ENCODE measurements at regions not wholly inside any gene's neighbourhood (a gene's known extent, or its start where the extent isn't known, plus 50 kb on each side); places are given as distances from the start of the nearest gene placed in this dataset.

- no peaks in the 10 kb centered on the region for H3K27me3 Mint-ChIP-seq (ENCODE audit: low read depth)
- H3K27ac Mint-ChIP-seq, result no peak overlapping the region
- no peaks in the 10 kb centered on the region for H3K9me3 Mint-ChIP-seq
- H3K4me1 Mint-ChIP-seq, result no peaks in the 10 kb centered on the region
- TF ChIP-seq, protein P1, sequence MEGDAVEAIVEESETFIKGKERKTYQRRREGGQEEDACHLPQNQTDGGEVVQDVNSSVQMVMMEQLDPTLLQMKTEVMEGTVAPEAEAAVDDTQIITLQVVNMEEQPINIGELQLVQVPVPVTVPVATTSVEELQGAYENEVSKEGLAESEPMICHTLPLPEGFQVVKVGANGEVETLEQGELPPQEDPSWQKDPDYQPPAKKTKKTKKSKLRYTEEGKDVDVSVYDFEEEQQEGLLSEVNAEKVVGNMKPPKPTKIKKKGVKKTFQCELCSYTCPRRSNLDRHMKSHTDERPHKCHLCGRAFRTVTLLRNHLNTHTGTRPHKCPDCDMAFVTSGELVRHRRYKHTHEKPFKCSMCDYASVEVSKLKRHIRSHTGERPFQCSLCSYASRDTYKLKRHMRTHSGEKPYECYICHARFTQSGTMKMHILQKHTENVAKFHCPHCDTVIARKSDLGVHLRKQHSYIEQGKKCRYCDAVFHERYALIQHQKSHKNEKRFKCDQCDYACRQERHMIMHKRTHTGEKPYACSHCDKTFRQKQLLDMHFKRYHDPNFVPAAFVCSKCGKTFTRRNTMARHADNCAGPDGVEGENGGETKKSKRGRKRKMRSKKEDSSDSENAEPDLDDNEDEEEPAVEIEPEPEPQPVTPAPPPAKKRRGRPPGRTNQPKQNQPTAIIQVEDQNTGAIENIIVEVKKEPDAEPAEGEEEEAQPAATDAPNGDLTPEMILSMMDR (IDR thresholded peaks at IDR 0.05; ENCODE audit: unreplicated experiment in 3 of 3), result no peak
- H3K4me3 Mint-ChIP-seq, result no peak overlapping the region
- H3K36me3 Mint-ChIP-seq (ENCODE audit: low read depth), result no peaks in the 10 kb centered on the region
These were observed 1443.5 kb upstream of the IGFBP7 start for GRCh38 chr4:58553679-58554078.

DNA sequence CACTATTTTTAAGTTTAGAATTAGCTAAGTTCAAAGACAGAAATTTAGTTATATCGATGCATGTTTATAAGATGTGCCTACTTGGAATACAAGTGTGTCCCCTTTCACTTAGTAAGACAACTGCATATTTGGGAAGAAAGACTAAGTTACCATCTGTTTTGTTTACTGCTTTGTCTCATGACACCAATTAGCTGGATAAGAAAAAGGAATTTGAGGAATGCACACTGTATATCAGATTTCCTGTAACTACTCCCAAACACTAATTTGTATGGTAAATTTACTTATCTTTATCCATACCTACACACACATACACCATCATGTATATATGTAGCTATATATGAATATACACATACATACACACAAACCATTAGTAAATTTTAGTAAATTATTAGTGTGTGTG is 1442.8 kb upstream of the IGFBP7 start:
- TF ChIP-seq, protein P1 (IDR thresholded peaks at IDR 0.05; ENCODE audit: unreplicated experiment in 3 of 3), result no peak
- no peak overlapping the region for H3K27ac Mint-ChIP-seq
- H3K4me3 Mint-ChIP-seq, result no peak overlapping the region
- no peaks in the 10 kb centered on the region for H3K36me3 Mint-ChIP-seq (ENCODE audit: low read depth)
- H3K27me3 Mint-ChIP-seq (ENCODE audit: low read depth), result no peaks in the 10 kb centered on the region
- H3K9me3 Mint-ChIP-seq, result no peaks in the 10 kb centered on the region
- no peaks in the 10 kb centered on the region for H3K4me1 Mint-ChIP-seq

GRCh38 chr4:58551676-58552075 is 1441.5 kb upstream of the IGFBP7 start:
- TF ChIP-seq, protein P1 (IDR thresholded peaks at IDR 0.05; ENCODE audit: unreplicated experiment in 3 of 3), result no peak
- Mint-ChIP-seq H3K4me1 (no peaks in the 10 kb centered on the region), H3K4me3 (no peak overlapping the region), H3K27ac (no peak overlapping the region), H3K9me3 (no peaks in the 10 kb centered on the region), H3K36me3 (ENCODE audit: low read depth) (no peaks in the 10 kb centered on the region), H3K27me3 (ENCODE audit: low read depth) (no peaks in the 10 kb centered on the region)

- no peaks in the 10 kb centered on the region for H3K36me3 Mint-ChIP-seq (ENCODE audit: low read depth)
- no peaks in the 10 kb centered on the region for H3K4me1 Mint-ChIP-seq
- no peaks in the 10 kb centered on the region for H3K27me3 Mint-ChIP-seq (ENCODE audit: low read depth)
- no peak overlapping the region for H3K27ac Mint-ChIP-seq
- H3K9me3 Mint-ChIP-seq, result no peaks in the 10 kb centered on the region
- TF ChIP-seq, protein P1 (IDR thresholded peaks at IDR 0.05; ENCODE audit: unreplicated experiment in 3 of 3), result no peak
- H3K4me3 Mint-ChIP-seq, result no peak overlapping the region
These were observed 1433.3 kb upstream of the IGFBP7 start for GRCh38 chr4:58543465-58543864.

DNA sequence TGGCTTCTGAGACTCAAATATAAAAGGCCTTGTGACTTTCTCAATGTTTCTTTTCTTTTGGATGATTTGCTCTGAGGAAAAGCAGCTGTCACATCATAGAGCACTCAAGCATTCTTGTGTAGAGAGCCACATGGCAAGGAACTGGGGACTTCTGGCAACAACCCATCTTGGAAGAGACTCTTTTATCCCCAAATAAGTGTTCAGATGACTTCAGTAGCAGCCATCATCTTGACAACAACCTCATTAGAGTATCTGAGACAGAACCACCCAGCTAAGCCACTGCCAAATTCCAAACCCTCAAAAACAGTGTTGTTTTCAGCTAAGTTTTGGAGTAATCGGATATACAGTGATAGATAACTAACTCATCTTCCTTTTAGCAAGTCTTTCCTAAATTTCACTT is 1431.7 kb upstream of the IGFBP7 start:
- no peak overlapping the region for H3K4me3 Mint-ChIP-seq
- no peaks in the 10 kb centered on the region for H3K36me3 Mint-ChIP-seq (ENCODE audit: low read depth)
- no peaks in the 10 kb centered on the region for H3K9me3 Mint-ChIP-seq
- TF ChIP-seq, protein P1 (IDR thresholded peaks at IDR 0.05; ENCODE audit: unreplicated experiment in 3 of 3), result no peak
- H3K27ac Mint-ChIP-seq, result no peak overlapping the region
- no peaks in the 10 kb centered on the region for H3K4me1 Mint-ChIP-seq
- H3K27me3 Mint-ChIP-seq (ENCODE audit: low read depth), result no peaks in the 10 kb centered on the region

DNA sequence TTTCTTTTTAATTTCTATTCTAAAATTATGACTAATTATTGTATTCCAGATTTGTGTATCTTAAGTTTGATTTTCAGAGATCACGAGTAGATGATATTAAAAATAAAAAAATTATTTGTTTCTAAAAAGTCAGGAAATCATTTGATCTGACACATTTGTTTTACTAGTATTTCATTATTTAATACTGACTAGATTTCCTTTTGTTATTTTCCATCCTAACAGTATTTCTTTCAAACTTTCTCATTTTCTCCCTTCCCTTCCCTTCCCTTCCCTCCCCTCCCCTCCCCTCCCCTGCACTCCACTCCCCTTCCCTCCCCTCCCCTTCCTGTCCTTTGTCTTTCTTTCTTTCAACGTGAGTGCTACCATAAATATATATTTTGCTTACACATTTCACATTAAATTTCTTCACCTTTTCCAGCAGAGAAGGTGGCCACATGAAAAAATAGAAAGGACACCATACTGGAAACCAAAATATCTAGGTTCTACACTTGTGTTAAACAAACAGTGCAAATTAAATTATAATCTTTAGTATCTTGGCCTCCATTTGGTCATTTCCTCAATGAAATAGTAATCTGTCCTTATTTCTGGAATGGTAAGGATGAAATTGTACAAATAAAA is 1412.7 kb upstream of the IGFBP7 start:
- no peak overlapping the region for H3K4me3 Mint-ChIP-seq
- no peaks in the 10 kb centered on the region for H3K36me3 Mint-ChIP-seq (ENCODE audit: low read depth)

More for the DNA sequence above, 1412.7 kb upstream of the IGFBP7 start:
- H3K9me3 Mint-ChIP-seq, result no peaks in the 10 kb centered on the region
- TF ChIP-seq, protein P1 (IDR thresholded peaks at IDR 0.05; ENCODE audit: unreplicated experiment in 3 of 3), result no peak
- H3K4me1 Mint-ChIP-seq, result no peaks in the 10 kb centered on the region
- H3K27ac Mint-ChIP-seq, result no peak overlapping the region
- no peaks in the 10 kb centered on the region for H3K27me3 Mint-ChIP-seq (ENCODE audit: low read depth)
